ENCODE measurements at regions not wholly inside any gene's neighbourhood (a gene's known extent, or its start where the extent isn't known, plus 50 kb on each side); places are given as distances from the start of the nearest gene placed in this dataset.

- no peak for TF ChIP-seq ESRRA (IDR thresholded peaks at IDR 0.05; ENCODE audit: low read length)
- TF ChIP-seq CTCF (IDR thresholded peaks at IDR 0.05 in 2 of 3, conservative IDR thresholded peaks at IDR 0.05 in 1 of 3; ENCODE audit: control insufficient read depth in 2 of 3, extremely low read depth in 1 of 3, insufficient read depth in 1 of 3, low read depth in 3 of 3, low read length in 3 of 3): no peak
- no peak for TF ChIP-seq FOXM1 (IDR thresholded peaks at IDR 0.05; ENCODE audit: low read depth, low read length)
- TF ChIP-seq POLR2A (IDR thresholded peaks at IDR 0.05; ENCODE audit: low read depth, low read length): no peak
- no peak for TF ChIP-seq SP1 (IDR thresholded peaks at IDR 0.05; ENCODE audit: low read depth, low read length)
- TF ChIP-seq CREB1 (IDR thresholded peaks at IDR 0.05; ENCODE audit: low read depth): no peak
- TF ChIP-seq PRDM15 (CRISPR knock-in tag; IDR thresholded peaks at IDR 0.05): no peak
- TF ChIP-seq NR2C2 (IDR thresholded peaks at IDR 0.05; ENCODE audit: borderline replicate concordance, control insufficient read depth, insufficient read length, low read depth): no peak
- no peak for TF ChIP-seq CBFB (IDR thresholded peaks at IDR 0.05; ENCODE audit: low read depth)
- TF ChIP-seq PAX5 (IDR thresholded peaks at IDR 0.05; ENCODE audit: borderline replicate concordance, low read depth, low read length): no peak
- TF ChIP-seq STAT1 (conservative IDR thresholded peaks at IDR 0.05): no peak
- TF ChIP-seq E2F4 (IDR thresholded peaks at IDR 0.05; ENCODE audit: low read depth, low read length): no peak
- TF ChIP-seq HSF1 (IDR thresholded peaks at IDR 0.05; ENCODE audit: low read depth, low read length): no peak
- no peak for TF ChIP-seq SRF (IDR thresholded peaks at IDR 0.05; ENCODE audit: low read depth in 2 of 2, low read length in 2 of 2)
These were observed 746.3 kb upstream of the FAM241A start for GRCh38 chr4:111398906-111399330.
